Neural cell (in vitro differentiated cells): ENCODE measurements at regions not wholly inside any gene's neighbourhood (a gene's known extent, or its start where the extent isn't known, plus 50 kb on each side); places are given as distances from the start of the nearest gene placed in this dataset.

Source experiments
- H2AFZ ChIP-seq: fragments of 200-600, 300-800 bp; sonication (generic), shearing (Covaris generic); 2 replicates; pipeline ENCODE4 v1.6.0; 2014; ENCODE audit warnings: low read depth, mild to moderate bottlenecking, antibody characterized with exemption, low read length, moderate library complexity
- H3F3A ChIP-seq: fragments of 200-600 bp; shearing (Covaris generic); 2 replicates; pipeline ENCODE4 v1.6.1; 2016; ENCODE audit warnings: mild to moderate bottlenecking, moderate library complexity, mixed read lengths, antibody characterized with exemption, low read length; ENCODE audit not compliant: insufficient read depth, poor library complexity, severe bottlenecking
- H3K27ac ChIP-seq: fragments of 200-600, 300-800 bp; sonication (generic), shearing (Covaris generic); 2 replicates; pipeline ENCODE4 v1.5.1; 2014; ENCODE audit warnings: mild to moderate bottlenecking, low read length, moderate library complexity
- H3K27me3 ChIP-seq: fragments of 300-800, 200-600 bp; sonication (generic), shearing (Covaris generic); 2 replicates; pipeline ENCODE4 v1.6.0; 2014; ENCODE audit warnings: mild to moderate bottlenecking, low read depth, low read length, moderate library complexity; ENCODE audit not compliant: insufficient read depth
- H3K36me3 ChIP-seq: fragments of 300-800, 200-600 bp; sonication (generic), shearing (Covaris generic); 2 replicates; pipeline ENCODE4 v1.5.1; 2014; ENCODE audit warnings: mild to moderate bottlenecking, antibody characterized with exemption, low read length, moderate library complexity; ENCODE audit not compliant: insufficient read depth
- H3K4me2 ChIP-seq: fragments of 300-800, 200-600 bp; sonication (generic), shearing (Covaris generic); 2 replicates; pipeline ENCODE4 v1.6.0; 2014; ENCODE audit warnings: mild to moderate bottlenecking, low read length
- H3K4me3 ChIP-seq: fragments of 300-800, 200-600 bp; sonication (generic), shearing (Covaris generic); 2 replicates; pipeline ENCODE4 v1.5.1; 2014; ENCODE audit warnings: mild to moderate bottlenecking, low read length, moderate library complexity
- H3K79me2 ChIP-seq: fragments of 200-600 bp; shearing (Covaris generic); replicated peaks from 2 replicates; pipeline ENCODE4 v1.6.0; 2014; ENCODE audit warnings: mild to moderate bottlenecking, low read length, moderate library complexity; ENCODE audit not compliant: insufficient read depth
- H3K9ac ChIP-seq: fragments of 300-800, 200-600 bp; sonication (generic), shearing (Covaris generic); 2 replicates; pipeline ENCODE4 v1.6.1; 2016; ENCODE audit warnings: mild to moderate bottlenecking, low read length, mixed read lengths
- H3K9me2 ChIP-seq: fragments of 200-600 bp; shearing (Covaris generic); 2 replicates; pipeline ENCODE4 v1.6.1; 2016; ENCODE audit warnings: mild to moderate bottlenecking, low read length, mixed read lengths; ENCODE audit not compliant: insufficient read depth
- H3K9me3 ChIP-seq: fragments of 200-600, 300-800 bp; sonication (generic), shearing (Covaris generic); 2 replicates; pipeline ENCODE4 v1.6.1; 2016; ENCODE audit warnings: mild to moderate bottlenecking, mixed run types, low read length, moderate library complexity, mixed read lengths
- H4K20me1 ChIP-seq: fragments of 200-600 bp; shearing (Covaris generic); 2 replicates; pipeline ENCODE4 v1.6.1; 2016; ENCODE audit warnings: mild to moderate bottlenecking, mixed run types; ENCODE audit not compliant: insufficient read depth
- CTCF ChIP-seq: fragments of 450-650 bp; IDR thresholded peaks from 2 replicates; pipeline ENCODE4 v1.5.1; 2014; ENCODE audit warnings: antibody characterized with exemption, mild to moderate bottlenecking, moderate library complexity; ENCODE audit not compliant: poor library complexity, severe bottlenecking
- EP300 ChIP-seq: fragments of 450-650 bp; conservative IDR thresholded peaks from 2 replicates; pipeline ENCODE4 v1.6.1; 2014; ENCODE audit warnings: antibody characterized with exemption, mild to moderate bottlenecking, moderate library complexity; ENCODE audit not compliant: poor library complexity, severe bottlenecking
- EZH2 ChIP-seq: fragments of 200-600, 300-800 bp; shearing (Covaris generic), sonication (generic); IDR thresholded peaks from 2 replicates; pipeline ENCODE4 v1.6.1; 2014; ENCODE audit warnings: antibody characterized with exemption, low read length, borderline replicate concordance, mild to moderate bottlenecking; ENCODE audit not compliant: insufficient read depth, poor library complexity, severe bottlenecking
- MXI1 ChIP-seq: fragments of 450-650 bp; conservative IDR thresholded peaks from 2 replicates; pipeline ENCODE4 v1.6.1; 2014; ENCODE audit warnings: antibody characterized with exemption, mild to moderate bottlenecking; ENCODE audit not compliant: poor library complexity, severe bottlenecking
- POLR2AphosphoS5 ChIP-seq: IDR thresholded peaks from 2 replicates; pipeline ENCODE4 v1.6.1; 2012
- RAD21 ChIP-seq: fragments of 450-650 bp; conservative IDR thresholded peaks from 2 replicates; pipeline ENCODE4 v1.6.1; 2014; ENCODE audit warnings: antibody characterized with exemption, mild to moderate bottlenecking, moderate library complexity
- REST ChIP-seq: IDR thresholded peaks from 2 replicates; pipeline ENCODE4 v1.6.1; 2012; ENCODE audit warnings: borderline replicate concordance
- SMC3 ChIP-seq: fragments of 450-650 bp; conservative IDR thresholded peaks from 2 replicates; pipeline ENCODE4 v1.6.1; 2014; ENCODE audit warnings: antibody characterized with exemption, mild to moderate bottlenecking, moderate library complexity; ENCODE audit not compliant: poor library complexity
- TAF1 ChIP-seq: IDR thresholded peaks from 2 replicates; pipeline ENCODE4 v1.6.1; 2012; ENCODE audit warnings: low read depth

- Histone ChIP-seq H3K27ac (no peak overlapping the region), H3K27me3 (no peaks in the 10 kb centered on the region), H3K9ac (no peak overlapping the region), H3K36me3 (no peaks in the 10 kb centered on the region), H2AFZ (no peak overlapping the region), H3K9me2 (no peaks in the 10 kb centered on the region), H3K79me2 (no peaks in the 10 kb centered on the region), H3K4me2 (no peak overlapping the region), H4K20me1 (no peaks in the 10 kb centered on the region), H3K9me3 (no peaks in the 10 kb centered on the region), H3K4me3 (no peak overlapping the region), H3F3A (no peaks in the 10 kb centered on the region)
- TF ChIP-seq SMC3, result no peak
- TF ChIP-seq EP300, result no peak
- TF ChIP-seq REST, result no peak
- no peak for TF ChIP-seq EZH2
- TF ChIP-seq RAD21, result no peak
- no peak for TF ChIP-seq POLR2AphosphoS5
- no peak for TF ChIP-seq MXI1
- TF ChIP-seq TAF1, result no peak
- no peak for TF ChIP-seq CTCF
Observed at GRCh38 chr12:81974762-81975161, 215.6 kb upstream of the PPFIA2 start.

- Histone ChIP-seq H3K9me2 (no peaks in the 10 kb centered on the region), H3K9me3 (no peaks in the 10 kb centered on the region), H3K27me3 (no peaks in the 10 kb centered on the region), H3K4me3 (no peak overlapping the region), H3K79me2 (no peaks in the 10 kb centered on the region), H3F3A (no peaks in the 10 kb centered on the region), H3K4me2 (no peak overlapping the region), H3K9ac (no peak overlapping the region), H2AFZ (no peak overlapping the region), H4K20me1 (no peaks in the 10 kb centered on the region), H3K36me3 (no peaks in the 10 kb centered on the region), H3K27ac (no peak overlapping the region)
- TF ChIP-seq EP300 (no peak), POLR2AphosphoS5 (no peak), EZH2 (no peak), TAF1 (no peak), CTCF (no peak), REST (no peak), SMC3 (no peak), RAD21 (no peak), MXI1 (no peak)
Observed at GRCh38 chr12:81968421-81968820, 209.3 kb upstream of the PPFIA2 start.
